Stimulated activated CD4-positive, alpha-beta T cell treated with anti-CD3 and anti-CD28 coated beads, TNF-alpha, amount 100 ng/mL, for 24 hours (primary cell): ENCODE measurements at regions not wholly inside any gene's neighbourhood (a gene's known extent, or its start where the extent isn't known, plus 50 kb on each side); places are given as distances from the start of the nearest gene placed in this dataset.

ENCODE experiments used
- DNase-seq, 3 experiments: peaks; one replicate each; pipeline ENCODE4 v3.0.0-alpha.2; 2020; ENCODE audit warnings: low read depth in 3 of 3

DNA sequence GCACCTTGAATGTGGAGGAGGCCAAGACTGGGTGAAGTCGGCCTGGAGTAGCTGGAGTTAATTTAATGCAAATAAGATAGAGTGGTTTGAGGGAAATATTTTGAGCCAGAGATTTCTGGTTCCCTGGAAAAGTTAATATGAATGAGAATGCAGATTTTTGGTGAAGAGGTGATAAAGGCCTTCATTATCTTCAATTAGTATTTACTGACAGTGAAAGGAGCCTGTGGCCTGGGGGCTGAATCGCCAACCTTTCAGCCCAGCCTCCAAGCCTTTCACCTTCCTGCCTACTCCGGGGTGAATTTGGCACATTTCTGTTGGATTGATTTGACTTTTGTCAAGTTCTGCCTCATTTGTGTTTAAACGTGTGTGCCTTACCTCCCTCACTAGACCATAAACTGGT lies 147.8 kb downstream of the SOX2 start:
- no peak for DNase-seq

DNA sequence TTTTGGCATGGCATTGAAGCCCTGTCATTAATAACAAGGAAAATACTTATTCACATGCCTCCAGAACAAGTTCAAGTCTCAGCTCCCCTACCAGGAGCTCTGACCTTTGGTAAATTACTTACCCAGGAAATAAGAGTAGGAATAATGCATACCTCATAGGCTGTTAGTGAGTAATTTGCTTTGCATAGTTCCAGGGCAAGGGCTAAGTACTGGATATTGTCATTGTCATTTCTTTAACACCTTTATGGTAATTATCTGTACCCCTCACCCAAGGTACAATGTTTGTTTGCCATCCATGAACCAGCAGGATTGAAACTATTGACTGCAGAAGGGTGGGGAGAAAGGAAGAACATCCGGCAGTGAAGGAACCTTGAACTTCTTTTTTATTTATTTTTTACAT lies 148.5 kb downstream of the SOX2 start:
- no peak for DNase-seq

DNA sequence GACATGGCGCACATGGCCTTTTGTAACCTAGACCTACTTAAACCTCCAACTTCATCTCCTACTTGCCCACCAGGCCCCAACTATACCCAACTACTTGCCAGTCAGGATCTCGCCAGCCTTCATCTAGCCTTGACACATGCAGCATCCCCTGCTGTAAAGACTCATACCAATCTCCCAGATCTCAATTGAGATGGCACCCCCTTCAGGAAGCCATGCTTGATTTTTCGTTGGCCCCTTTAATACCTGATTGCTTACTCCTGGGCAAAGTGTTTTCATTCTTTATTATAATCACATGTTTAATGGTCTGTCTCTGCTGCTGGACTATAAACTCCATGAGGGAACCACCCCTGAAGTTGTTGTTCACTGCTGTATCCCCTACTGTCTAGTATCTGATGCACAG lies 150.8 kb downstream of the SOX2 start:
- no peak for DNase-seq

DNA sequence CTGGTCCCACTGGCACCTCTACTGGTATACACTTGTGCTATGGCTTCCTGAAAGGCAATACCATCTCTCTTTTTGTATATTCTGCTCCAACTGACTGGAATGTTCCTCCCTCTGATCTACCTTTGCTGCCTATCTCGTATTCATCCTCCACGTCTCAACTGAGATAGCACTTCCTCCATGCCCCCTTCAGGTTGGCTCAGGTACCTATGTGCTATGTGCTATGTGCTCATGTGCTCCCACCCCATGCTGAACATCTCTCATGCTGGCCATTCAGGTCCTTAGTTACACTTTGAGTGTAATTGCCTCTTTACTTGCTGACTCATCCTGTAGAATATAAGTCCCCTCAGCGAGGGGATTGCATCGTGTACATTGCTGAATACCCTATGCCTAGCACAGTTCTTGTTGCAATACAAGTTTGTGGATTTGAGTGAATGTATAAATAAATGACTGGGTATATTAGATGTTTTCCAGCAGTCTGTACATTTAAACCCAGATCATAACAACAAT lies 156.9 kb downstream of the SOX2 start:
- DNase-seq, result no peak

DNA sequence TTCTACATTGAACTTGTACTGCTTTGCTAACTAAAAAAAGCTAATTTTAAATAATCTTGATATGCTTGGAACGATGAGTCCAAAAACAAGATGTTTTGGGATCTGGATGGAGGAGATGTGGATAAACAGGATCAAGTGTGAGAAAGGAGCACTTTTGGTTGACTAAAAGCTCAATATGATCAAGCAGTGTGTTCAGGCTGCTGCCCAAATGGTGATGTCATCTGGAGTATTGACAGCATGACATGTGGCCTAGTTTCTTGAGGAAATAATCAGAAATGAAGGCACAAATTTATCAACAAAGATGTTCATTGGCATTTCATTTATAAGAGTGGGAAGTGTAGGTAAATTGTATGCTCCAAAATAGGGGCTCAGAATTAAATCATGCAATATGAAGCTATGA lies 161.2 kb downstream of the SOX2 start:
- DNase-seq, result no peak

DNA sequence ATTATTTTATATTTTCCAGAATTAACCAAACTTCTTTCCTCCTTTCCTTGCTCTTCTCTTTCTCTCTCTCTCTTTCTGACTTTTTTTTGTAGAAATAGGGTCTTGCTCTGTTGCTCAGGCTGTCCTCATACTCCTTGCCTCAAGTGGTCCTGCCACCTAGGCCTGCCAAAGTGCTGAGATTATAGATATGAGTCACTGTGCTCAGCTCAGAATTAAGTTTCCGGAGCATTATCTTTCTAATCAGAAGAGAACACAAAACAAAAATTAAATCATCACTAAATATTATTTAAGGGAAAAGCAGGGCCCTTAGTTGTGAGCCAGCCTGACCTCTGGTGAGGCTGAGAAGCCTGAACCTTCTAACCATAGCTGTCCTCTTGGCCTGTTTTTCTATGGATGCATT lies 168.2 kb downstream of the SOX2 start:
- no peak for DNase-seq

DNA sequence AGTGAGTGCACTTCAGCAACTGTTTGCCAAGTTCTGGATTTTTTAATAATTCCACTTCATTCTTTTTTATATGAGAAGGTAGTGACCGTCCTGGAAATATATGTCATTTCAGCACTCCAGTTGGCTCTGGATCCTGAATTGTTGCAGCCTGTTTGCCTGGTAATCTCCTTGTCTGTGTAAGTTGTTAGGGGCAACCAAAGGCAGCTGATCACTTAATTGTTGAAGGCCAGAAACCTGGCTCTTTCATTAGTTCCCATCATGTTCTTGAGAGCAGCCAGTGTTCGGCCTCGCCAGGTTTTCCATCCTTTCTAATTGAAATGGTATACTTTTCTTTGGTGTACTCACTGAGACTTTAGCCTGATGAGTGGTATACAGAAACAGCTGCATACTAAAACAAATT lies 168.6 kb downstream of the SOX2 start:
- no peak for DNase-seq

DNA sequence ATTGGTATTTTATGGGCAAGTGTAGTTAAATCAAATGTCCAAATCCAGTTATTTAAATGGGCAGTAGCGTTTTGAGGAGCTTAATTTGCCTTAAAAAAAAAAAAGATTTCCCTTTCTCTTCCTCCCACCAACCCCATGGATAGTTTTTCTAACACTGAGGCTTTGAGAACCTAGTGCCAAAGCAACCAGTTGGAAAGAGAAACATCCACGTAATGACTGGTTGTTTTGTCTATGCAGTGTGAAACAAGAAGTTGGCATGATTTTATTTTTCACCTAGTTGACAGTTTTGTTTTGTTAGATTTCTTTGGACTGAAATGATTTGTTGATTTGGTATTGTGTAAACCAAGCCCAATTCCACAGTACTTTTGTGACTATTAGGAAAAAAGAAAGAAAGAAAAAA lies 170.0 kb downstream of the SOX2 start:
- no peak for DNase-seq

DNA sequence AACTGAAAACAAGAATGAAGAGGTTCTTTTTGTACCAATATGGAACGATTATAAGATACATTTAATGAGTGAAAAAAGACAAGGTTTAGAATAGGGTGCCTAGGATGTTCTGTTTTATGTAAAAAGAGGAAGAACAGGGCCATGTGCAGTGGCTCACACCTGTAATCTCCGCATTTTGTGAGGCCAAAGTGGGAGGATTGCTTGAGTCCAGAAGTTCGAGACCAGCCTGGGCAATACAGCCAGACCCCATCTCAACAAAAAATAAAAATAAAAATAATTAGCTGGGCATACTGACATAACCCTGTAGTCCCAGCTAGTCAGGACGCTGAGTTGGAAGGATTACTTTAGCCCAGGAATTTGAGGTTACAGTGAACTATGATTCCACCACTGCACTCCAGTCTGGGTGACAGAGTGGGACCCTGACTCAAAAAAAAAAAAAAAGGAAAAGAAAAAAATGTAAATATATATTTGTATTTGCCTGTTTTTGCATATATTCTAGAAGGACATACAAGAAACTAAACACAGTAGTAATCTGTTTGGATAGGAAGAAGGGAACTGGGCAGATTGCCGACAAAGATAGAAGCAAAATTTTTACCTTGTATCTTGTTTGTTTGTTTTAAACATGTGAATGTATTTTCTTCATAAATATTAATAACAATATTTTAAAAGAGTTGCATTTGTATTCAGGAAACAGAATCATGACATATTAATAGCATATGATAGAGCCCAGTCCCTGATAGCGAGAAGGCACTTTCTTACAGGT lies 174.3 kb downstream of the SOX2 start:
- DNase-seq, result no peak

DNA sequence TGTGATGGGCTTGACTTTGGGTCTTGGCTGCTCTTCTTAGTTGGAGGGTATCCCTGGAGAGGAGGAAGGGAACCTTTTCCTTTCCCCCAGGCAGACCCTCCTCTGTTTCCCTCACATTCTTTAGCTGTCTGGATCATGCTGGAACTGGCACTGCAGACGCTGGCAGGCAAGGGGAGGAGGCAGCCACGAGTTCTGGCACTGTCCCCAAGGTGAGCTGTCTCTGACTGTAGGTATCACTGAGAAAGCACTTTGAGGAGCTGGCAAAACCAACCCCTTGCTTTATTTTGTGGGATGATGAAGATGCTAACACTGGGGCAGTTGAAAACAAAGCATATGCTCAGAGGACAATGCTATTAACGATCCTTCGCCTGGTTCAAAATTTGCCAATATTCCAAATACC lies 175.0 kb downstream of the SOX2 start:
- no peak for DNase-seq

DNA sequence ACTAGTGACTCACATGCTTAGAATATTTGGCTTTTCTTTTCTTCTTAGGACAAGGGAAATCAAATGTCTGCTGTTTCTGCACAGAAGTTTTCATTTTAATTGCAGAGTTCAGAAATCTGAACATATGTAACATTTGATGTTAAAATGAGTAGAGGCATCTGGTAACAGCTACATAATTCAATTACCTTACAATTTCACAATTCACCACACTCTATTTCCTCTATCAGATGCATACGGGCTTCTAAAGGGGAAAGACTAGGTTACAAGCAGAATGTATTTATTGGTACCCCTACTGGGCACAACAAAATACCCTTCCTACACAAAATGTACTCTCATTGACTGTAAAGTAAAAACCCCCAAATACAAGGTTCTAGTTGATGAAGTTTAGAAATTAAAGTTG lies 176.0 kb downstream of the SOX2 start:
- DNase-seq, result no peak

DNA sequence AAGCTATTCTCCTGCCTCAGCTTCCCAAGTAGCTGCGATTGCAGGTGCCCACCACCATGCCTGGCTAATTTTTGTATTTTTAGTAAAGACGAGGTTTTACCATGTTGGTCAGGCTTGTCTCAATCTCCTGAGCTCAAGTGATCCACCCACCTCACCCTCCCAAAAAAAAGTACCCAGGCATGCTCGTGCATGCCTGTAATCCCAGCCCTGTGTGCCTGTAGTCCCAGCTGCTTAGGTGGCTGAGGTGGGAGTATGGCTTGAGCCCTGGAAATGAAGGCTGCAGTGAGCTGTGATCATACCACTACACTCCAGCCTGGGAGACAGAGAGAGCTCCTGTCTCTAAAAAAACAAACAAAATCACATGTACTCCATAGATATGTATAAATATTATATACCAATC lies 176.5 kb downstream of the SOX2 start:
- no peak for DNase-seq

DNA sequence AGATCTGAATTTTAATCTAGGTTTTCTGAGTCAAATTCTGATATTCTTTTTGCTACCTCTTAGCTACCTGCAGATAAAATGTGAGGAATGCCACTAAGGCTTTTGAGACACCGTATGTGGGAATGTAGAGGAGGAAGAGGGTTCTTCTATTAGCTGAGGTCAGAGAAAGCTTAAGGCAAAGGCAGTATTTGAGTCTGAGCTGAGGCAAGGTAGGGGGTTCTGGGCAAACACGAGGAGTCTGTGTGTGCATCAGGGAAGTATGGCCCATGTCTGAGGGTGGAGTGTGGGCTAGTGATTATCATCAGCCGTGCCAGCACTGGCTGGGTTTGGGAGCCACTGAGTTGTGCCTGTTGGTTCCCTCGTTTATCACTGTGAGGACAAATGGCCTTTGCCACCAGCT lies 181.1 kb downstream of the SOX2 start:
- no peak for DNase-seq

DNA sequence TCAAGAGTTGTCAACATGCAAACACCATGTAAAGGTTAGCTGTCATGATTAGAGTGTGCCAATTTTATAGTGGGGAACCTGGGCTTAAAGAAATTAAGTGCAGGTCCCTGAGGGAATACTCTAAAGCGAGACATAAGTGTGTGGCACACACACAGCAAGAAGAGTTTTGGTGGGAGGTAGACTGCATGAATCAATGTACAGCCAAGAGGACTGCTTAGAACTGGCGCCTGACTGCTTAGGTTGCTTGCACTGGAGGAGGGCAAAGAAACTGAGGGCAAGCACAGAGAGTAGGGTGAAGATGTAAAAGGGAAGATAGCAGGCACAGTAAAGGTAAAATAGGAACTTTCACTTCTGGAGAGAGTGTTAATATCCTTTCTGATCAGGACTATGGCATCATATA lies 184.9 kb downstream of the SOX2 start:
- no peak for DNase-seq

DNA sequence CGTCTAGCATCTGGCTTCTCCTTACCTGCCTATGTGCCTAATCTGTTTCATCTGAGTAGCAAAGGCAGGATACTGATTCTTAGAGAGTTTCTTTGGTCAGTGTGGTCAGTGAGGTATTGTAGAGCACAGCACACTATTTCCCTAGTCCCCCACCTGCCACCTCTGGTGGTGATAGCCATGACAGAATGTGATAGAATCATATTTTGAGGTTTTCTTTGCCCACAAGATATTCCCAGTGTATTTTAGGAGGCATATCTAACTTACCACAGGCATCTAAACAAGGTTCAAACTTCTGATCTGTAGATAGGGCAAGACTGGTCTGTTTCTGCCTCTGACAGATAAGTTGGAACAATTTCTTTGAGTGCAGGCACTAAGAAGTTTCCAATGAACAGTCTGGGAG lies 188.0 kb downstream of the SOX2 start:
- no peak for DNase-seq

DNA sequence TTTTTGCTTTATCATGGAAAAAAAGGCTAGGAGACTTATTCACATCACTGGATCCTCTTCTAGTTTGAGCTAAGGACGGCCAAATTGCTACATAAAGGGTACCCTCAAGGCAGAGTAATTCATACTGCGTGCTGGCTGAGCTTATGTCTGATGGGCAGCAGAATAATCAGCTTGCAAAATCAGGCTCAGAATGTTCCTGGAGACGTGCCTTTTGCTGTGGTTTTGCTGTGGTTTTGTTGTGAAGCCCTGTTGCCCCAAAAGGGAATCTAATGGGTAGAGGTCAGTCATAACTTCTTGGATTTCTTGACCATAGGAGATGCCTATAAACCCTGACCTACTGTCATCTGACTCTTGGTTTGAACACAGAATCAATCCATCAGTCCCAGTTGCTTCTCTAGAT lies 189.9 kb downstream of the SOX2 start:
- DNase-seq, result no peak

DNA sequence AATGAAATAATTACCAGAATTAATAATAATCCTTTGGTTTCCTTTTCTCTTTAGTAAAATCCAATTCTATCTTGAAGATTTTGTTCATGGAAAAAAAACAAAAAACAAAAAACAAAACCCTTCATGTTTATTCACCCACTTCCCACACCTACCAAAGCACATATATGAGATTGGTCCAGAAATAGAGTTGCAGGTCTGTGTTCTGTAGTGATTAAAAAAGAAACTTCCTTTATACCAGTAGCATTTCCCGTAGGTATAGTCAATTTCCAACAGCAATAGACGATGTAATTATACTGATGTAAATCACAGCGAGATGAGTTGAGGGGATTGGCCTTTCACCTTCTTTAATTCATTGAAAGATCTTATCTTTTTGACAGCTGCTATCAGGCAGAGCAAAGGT lies 194.6 kb downstream of the SOX2 start:
- no peak for DNase-seq

DNA sequence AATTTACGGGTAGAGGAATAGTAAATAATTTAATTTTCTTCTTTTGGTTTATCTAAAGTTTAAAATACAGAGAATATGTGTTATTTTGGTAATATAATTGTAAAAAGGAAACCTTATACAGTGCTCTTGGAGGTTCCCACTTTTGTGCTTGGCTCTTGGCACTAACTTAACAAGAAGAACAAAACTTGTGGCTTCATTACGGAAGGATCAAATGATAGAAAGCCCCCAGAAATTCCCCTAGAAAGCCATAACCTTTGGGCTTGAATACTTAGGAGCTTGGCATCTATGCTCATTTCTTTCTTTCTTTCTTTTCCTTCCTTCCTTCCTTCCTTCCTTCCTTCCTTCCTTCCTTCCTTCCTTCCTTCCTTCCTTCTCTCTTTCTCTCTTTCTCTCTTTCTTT lies 197.5 kb downstream of the SOX2 start:
- DNase-seq, result no peak

DNA sequence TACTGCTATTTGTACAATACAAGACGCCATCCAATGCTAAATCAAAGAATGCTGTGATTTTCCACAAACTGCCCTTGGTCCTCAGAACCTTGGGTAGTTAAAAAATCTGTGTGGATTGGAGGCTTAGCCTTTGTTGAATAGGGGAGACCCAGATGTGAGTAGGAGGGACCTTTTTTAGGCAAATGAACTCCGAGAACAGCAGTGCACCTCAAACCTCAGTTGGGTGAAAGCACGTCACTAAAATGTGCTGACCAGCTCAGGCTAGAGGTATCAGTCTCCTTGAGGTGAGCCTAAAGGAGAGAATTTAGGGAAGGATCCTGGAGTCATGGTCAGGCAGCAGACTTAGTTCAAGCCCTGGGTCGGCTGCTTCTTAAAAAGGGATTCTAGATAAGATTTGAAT lies 200.7 kb downstream of the SOX2 start:
- DNase-seq, result no peak

DNA sequence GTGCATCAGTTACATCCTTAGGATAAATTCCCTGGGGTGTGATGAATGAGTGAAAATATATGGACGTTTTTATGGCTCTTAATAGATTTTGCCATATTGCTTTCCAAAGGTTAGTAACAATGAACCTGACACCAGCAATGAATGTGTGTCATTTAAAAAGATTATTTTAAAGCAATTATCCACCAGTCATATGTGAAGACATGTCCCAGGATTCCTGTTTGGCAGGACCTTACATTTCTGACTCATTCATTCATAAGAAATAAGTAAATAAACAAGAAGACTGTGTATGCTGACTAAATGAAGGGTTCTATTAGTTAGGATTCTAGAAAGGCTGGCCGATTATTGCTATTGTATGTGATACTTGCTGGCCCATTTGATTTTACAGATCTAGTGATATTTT lies 201.5 kb downstream of the SOX2 start:
- DNase-seq, result no peak

DNA sequence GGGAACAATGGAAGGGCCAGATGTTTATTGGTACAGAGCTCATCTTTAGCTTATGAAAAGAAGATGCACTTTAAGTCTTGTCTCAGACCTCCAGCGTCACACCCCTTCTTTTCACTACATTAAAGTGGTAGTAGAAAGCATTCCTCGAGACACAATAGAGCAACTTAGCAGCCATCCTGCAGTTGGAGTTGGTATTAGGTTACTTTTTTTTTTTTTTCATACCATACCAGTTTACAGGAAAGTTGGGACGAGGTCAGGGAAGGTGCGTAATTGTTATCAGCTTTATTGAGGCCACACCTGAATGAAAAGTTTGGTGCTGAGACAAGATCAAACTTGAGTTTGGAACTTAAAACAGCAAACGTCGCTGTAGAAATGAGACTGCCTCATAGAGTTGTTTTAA lies 203.8 kb downstream of the SOX2 start:
- no peak for DNase-seq

DNA sequence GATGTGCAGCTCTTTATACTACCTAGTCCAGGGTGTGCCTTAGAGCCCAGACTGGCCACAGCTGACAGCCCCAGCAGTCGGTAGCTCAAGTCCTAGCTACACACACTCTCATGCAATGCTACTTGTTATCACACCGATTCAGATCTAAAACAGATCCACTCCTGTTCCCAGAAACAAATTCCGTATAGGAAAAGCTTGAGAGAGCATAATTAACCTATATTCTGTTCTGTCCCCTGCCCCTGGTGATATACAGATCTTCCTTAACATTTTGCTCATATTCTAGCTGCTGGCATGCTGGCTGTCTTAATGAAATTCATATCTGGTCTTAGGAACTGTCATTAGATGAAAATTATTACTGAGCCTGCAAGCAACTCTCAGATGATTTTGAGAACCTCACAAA lies 204.3 kb downstream of the SOX2 start:
- no peak for DNase-seq

DNA sequence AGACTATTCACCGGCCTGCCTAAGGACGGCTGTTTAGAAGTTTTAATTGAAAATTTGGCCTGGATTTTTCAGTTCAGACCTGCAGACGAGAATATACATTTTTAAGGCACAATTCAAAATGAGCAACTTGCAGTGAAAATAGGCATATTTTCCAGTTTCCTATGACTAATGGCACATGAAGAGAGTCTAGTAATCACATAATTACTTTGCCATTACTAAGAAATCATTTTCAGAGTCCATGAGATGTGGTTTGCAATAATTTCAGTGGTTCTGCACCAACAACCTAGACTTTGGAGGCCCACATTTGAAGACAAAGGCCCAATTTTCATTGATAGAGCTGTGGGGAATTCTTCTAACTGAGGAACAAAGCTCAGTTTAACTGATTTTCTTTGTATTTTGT lies 205.3 kb downstream of the SOX2 start:
- DNase-seq, result no peak

DNA sequence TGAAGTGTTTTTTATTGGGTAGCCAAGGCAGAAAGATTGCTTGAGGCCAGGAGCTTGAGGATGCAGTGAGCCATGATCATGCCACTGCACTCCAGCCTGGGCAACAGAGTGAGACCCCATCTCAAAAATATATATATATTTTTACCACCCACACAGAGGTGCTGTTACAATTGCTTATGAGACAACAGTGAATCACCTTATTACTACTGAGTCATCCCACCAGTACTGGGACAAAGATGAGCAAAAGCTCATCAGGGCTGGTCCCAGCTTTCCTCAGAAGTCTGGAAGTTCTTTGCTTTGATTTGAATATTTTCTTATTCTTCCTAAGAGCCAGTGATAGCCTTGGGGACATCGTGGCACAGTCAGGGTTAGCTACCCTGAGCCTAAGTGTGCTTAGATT lies 207.7 kb downstream of the SOX2 start:
- no peak for DNase-seq
